ENCODE measurements at regions not wholly inside any gene's neighbourhood (a gene's known extent, or its start where the extent isn't known, plus 50 kb on each side); places are given as distances from the start of the nearest gene placed in this dataset.

- H3K27ac ChIP-seq (ENCODE audit: low read depth in 1 of 2, low read length in 2 of 2) = no peak overlapping the region
Measured at GRCh38 chr6:9535106-9535505, 879.8 kb downstream of the TFAP2A start.

GRCh38 chr6:9532621-9533557 is 882.0 kb downstream of the TFAP2A start:
- Mint-ChIP-seq H3K27ac (no peak overlapping the region), H3K9me3 (peaks cover 0 to under 1% (median 0%) of the 10 kb centered on the region in 7 donors), H3K27me3 (ENCODE audit: low read depth in 3 of 3) (no peaks in the 10 kb centered on the region), H3K4me1 (no peaks in the 10 kb centered on the region), H3K36me3 (no peaks in the 10 kb centered on the region), H3K4me3 (no peak overlapping the region)
- Histone ChIP-seq H4K20me1 (ENCODE audit: insufficient read depth, low read length) (no peaks in the 10 kb centered on the region), H3K27ac (ENCODE audit: low read depth in 1 of 2, low read length in 2 of 2) (no peak overlapping the region), H2AFZ (ENCODE audit: insufficient read depth, low read depth, low read length, poor library complexity, severe bottlenecking) (no peak overlapping the region), H3K4me1 (ENCODE audit: control insufficient read depth in 1 of 2, insufficient read depth in 2 of 2, low read length in 2 of 2) (no peaks in the 10 kb centered on the region), H3K79me2 (ENCODE audit: insufficient read depth, low read length) (no peaks in the 10 kb centered on the region), H3K36me3 (replicated peaks in 1 of 2; ENCODE audit: control insufficient read depth in 1 of 2, insufficient read depth in 2 of 2, low read length in 2 of 2) (no peaks in the 10 kb centered on the region), H3K4me2 (replicated peaks; ENCODE audit: extremely low read depth, low read length, poor library complexity, severe bottlenecking) (no peak overlapping the region), H3K4me3 (replicated peaks in 1 of 3; ENCODE audit: low read depth in 2 of 3, low read length in 3 of 3) (no peak overlapping the region), H3K9ac (ENCODE audit: insufficient read depth, low read length, poor library complexity, severe bottlenecking) (no peak overlapping the region), H3K9me3 (replicated peaks in 1 of 2; ENCODE audit: control insufficient read depth in 1 of 2, insufficient read depth in 1 of 2, low read length in 2 of 2) (no peaks in the 10 kb centered on the region), H3K27me3 (ENCODE audit: control insufficient read depth in 2 of 2, insufficient read depth in 2 of 2, low read length in 2 of 2) (no peaks in the 10 kb centered on the region)
- no CpG with 5 or more reads among the region's 3 CpGs for WGBS (ENCODE audit: insufficient coverage)
- DNase-seq = no peak
- TF ChIP-seq CTCF (IDR thresholded peaks at IDR 0.05) = no peak
- intact Hi-C loops (cut with micrococcal nuclease) = loop anchor here (10.0 kb wide), 1 partner anchor 902 kb away; no protein-coding TSS in a partner anchor

More at GRCh38 chr6:9535106-9535505, 879.8 kb downstream of the TFAP2A start:
- no peak overlapping the region for H3K9ac ChIP-seq (ENCODE audit: insufficient read depth, low read length, poor library complexity, severe bottlenecking)
- Mint-ChIP-seq H3K36me3 (no peaks in the 10 kb centered on the region), H3K9me3 (no peaks in the 10 kb centered on the region), H3K27me3 (ENCODE audit: low read depth in 3 of 3) (peaks cover 0 to 1% (median 0%) of the 10 kb centered on the region in 3 donors), H3K4me3 (no peak overlapping the region), H3K4me1 (no peaks in the 10 kb centered on the region), H3K27ac (no peak overlapping the region)
- H3K27me3 ChIP-seq (ENCODE audit: control insufficient read depth in 2 of 2, insufficient read depth in 2 of 2, low read length in 2 of 2) = no peaks in the 10 kb centered on the region
- WGBS (ENCODE audit: insufficient coverage) = no CpG with 5 or more reads among the region's 2 CpGs
- no peak for DNase-seq
- H3K79me2 ChIP-seq (ENCODE audit: insufficient read depth, low read length) = no peaks in the 10 kb centered on the region
- H3K4me3 ChIP-seq (replicated peaks in 1 of 3; ENCODE audit: low read depth in 2 of 3, low read length in 3 of 3) = no peak overlapping the region
- H3K9me3 ChIP-seq (replicated peaks in 1 of 2; ENCODE audit: control insufficient read depth in 1 of 2, insufficient read depth in 1 of 2, low read length in 2 of 2) = no peaks in the 10 kb centered on the region
- intact Hi-C loops (cut with micrococcal nuclease) = loop anchor here (10.0 kb wide), 1 partner anchor 900 kb away; no protein-coding TSS in a partner anchor
- TF ChIP-seq CTCF (IDR thresholded peaks at IDR 0.05) = no peak
- no peak overlapping the region for H3K4me2 ChIP-seq (replicated peaks; ENCODE audit: extremely low read depth, low read length, poor library complexity, severe bottlenecking)
- H3K4me1 ChIP-seq (ENCODE audit: control insufficient read depth in 1 of 2, insufficient read depth in 2 of 2, low read length in 2 of 2) = no peaks in the 10 kb centered on the region
- no peaks in the 10 kb centered on the region for H4K20me1 ChIP-seq (ENCODE audit: insufficient read depth, low read length)
- no peaks in the 10 kb centered on the region for H3K36me3 ChIP-seq (replicated peaks in 1 of 2; ENCODE audit: control insufficient read depth in 1 of 2, insufficient read depth in 2 of 2, low read length in 2 of 2)
- no peak overlapping the region for H2AFZ ChIP-seq (ENCODE audit: insufficient read depth, low read depth, low read length, poor library complexity, severe bottlenecking)
